LHCN-M2 (cell line): ENCODE measurements at regions not wholly inside any gene's neighbourhood (a gene's known extent, or its start where the extent isn't known, plus 50 kb on each side); places are given as distances from the start of the nearest gene placed in this dataset.
A peak's percentile ranks its signal among the peaks of the same experiment; 100 is the strongest.
"Not testable (repeated sequence)": the region's sequence is repeated elsewhere in the genome, so short reads cannot be mapped to it uniquely, and the experiment has no call there.

Experiments used
- DNase-seq: peaks from one replicate; pipeline ENCODE4 v3.0.0-alpha.2; 2012; ENCODE audit warnings: low read depth

GRCh38 chr21:35573472-35574374 is 486.6 kb downstream of the SETD4 start:
- peak; percentile 27 for DNase-seq

GRCh38 chr21:35571910-35572309 is 488.4 kb downstream of the SETD4 start:
- DNase-seq: no peak

GRCh38 chr21:35568643-35569042 is 491.7 kb downstream of the SETD4 start:
- no peak for DNase-seq

- DNase-seq: no peak
These were observed 493.5 kb downstream of the SETD4 start for GRCh38 chr21:35566874-35567273.

- peak; percentile 92 for DNase-seq
These were observed 495.1 kb downstream of the SETD4 start for GRCh38 chr21:35565204-35565611.

GRCh38 chr21:35563885-35564451 is 496.4 kb downstream of the SETD4 start:
- peak; percentile 99 for DNase-seq

- DNase-seq: no peak
These were observed 497.4 kb downstream of the SETD4 start for GRCh38 chr21:35562876-35563275.

- peak; percentile 42 for DNase-seq
These were observed 499.2 kb downstream of the SETD4 start for GRCh38 chr21:35561116-35561515.

- DNase-seq: peak; percentile 74
These were observed 500.5 kb downstream of the SETD4 start for GRCh38 chr21:35559829-35560225.

GRCh38 chr21:35559128-35559828 is 501.0 kb downstream of the SETD4 start:
- DNase-seq: peak; percentile 97

GRCh38 chr21:35556536-35556935 is 503.8 kb downstream of the SETD4 start:
- no peak for DNase-seq

GRCh38 chr21:35552483-35552882 is 503.4 kb upstream of the RUNX1 start:
- not testable (repeated sequence) for DNase-seq

- no peak for DNase-seq
These were observed 500.0 kb upstream of the RUNX1 start for GRCh38 chr21:35548904-35549615.

GRCh38 chr21:35547946-35548774 is 499.1 kb upstream of the RUNX1 start:
- no peak for DNase-seq

- DNase-seq: no peak
These were observed 494.6 kb upstream of the RUNX1 start for GRCh38 chr21:35543746-35544145.

GRCh38 chr21:35540950-35541638 is 492.0 kb upstream of the RUNX1 start:
- no peak for DNase-seq

GRCh38 chr21:35538386-35538785 is 489.3 kb upstream of the RUNX1 start:
- DNase-seq: no peak

- no peak for DNase-seq
These were observed 488.5 kb upstream of the RUNX1 start for GRCh38 chr21:35537604-35538003.

- DNase-seq: no peak
These were observed 484.8 kb upstream of the RUNX1 start for GRCh38 chr21:35533893-35534292.

- no peak for DNase-seq
These were observed 481.7 kb upstream of the RUNX1 start for GRCh38 chr21:35530766-35531165.
